ENCODE measurements at regions not wholly inside any gene's neighbourhood (a gene's known extent, or its start where the extent isn't known, plus 50 kb on each side); places are given as distances from the start of the nearest gene placed in this dataset.

DNA sequence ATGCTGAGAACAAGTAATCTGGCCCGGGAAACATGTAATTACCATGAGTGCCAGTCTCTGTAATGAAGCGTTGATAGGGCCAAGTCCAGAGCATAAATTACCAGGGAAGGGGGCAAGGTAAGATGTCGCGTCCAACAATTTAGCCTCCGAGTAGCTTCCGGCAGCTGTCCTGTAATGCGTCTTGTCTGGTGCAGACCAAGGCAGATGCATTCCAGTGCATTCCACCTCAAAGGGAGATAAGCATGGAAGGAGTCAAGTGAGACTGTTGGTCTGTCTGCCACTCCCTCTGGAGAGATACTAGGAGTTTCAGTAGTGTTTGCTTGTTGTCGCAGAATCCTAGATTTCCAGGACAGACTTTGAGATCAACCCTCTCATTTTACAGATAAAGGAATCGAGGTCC is 218.3 kb downstream of the AACS start:
- TF ChIP-seq EZH2 (IDR thresholded peaks at IDR 0.05; ENCODE audit: insufficient read depth, poor library complexity, severe bottlenecking) = no peak
- no peak for TF ChIP-seq EZH2phosphoT487 (IDR thresholded peaks at IDR 0.05; ENCODE audit: insufficient read depth, low read depth)

Data from GM23248 (cell line).